Fibroblast of lung (primary cell): ENCODE measurements at regions not wholly inside any gene's neighbourhood (a gene's known extent, or its start where the extent isn't known, plus 50 kb on each side); places are given as distances from the start of the nearest gene placed in this dataset.

Experiments
- DNase-seq, 2 donors: peaks; one replicate each; pipeline versions ENCODE4 v3.0.0 to v3.0.0-alpha.2; 2010; ENCODE audit warnings: low read depth in 2 of 2
- H2AFZ ChIP-seq: 2 replicates; pipeline ENCODE4 v1.5.1; 2012; ENCODE audit warnings: low read length, control low read depth, inconsistent platforms
- H3K27ac ChIP-seq: 2 replicates; pipeline ENCODE4 v1.5.1; 2011; ENCODE audit warnings: low read length, control low read depth; ENCODE audit not compliant: insufficient read depth
- H3K27me3 ChIP-seq: 2 replicates; pipeline ENCODE4 v1.5.1; 2011; ENCODE audit warnings: mild to moderate bottlenecking, low read length; ENCODE audit not compliant: control insufficient read depth, insufficient read depth
- H3K36me3 ChIP-seq: 2 replicates; pipeline ENCODE4 v1.5.1; 2011; ENCODE audit warnings: low read length; ENCODE audit not compliant: control insufficient read depth, insufficient read depth
- H3K4me1 ChIP-seq: 2 replicates; pipeline ENCODE4 v1.5.1; 2011; ENCODE audit warnings: low read length; ENCODE audit not compliant: control insufficient read depth, insufficient read depth; ENCODE audit errors: extremely low read depth
- H3K4me2 ChIP-seq: 2 replicates; pipeline ENCODE4 v1.5.1; 2011; ENCODE audit warnings: low read length, control low read depth; ENCODE audit not compliant: insufficient read depth; ENCODE audit errors: extremely low read depth
- H3K4me3 ChIP-seq, 4 experiments: fragments of 200-600 bp in 1 of 4; sonication (generic) in 1 of 4; replicated peaks in 1 of 4; 2 replicates each; pipeline ENCODE4 v1.5.1; 2011 to 2016; ENCODE audit warnings: low read length in 4 of 4, low read depth in 3 of 4, mild to moderate bottlenecking in 3 of 4, control low read depth in 2 of 4, inconsistent platforms in 1 of 4, mixed read lengths in 1 of 4; ENCODE audit not compliant: insufficient read depth in 1 of 4; ENCODE audit errors: control extremely low read depth in 1 of 4
- H3K79me2 ChIP-seq: 2 replicates; pipeline ENCODE4 v1.5.1; 2012; ENCODE audit warnings: mild to moderate bottlenecking, low read length, inconsistent platforms; ENCODE audit not compliant: control insufficient read depth, insufficient read depth
- H3K9ac ChIP-seq: 2 replicates; pipeline ENCODE4 v1.5.1; 2011; ENCODE audit warnings: mild to moderate bottlenecking, low read length, control low read depth; ENCODE audit not compliant: insufficient read depth
- H3K9me3 ChIP-seq: 2 replicates; pipeline ENCODE4 v1.5.1; 2012; ENCODE audit warnings: low read depth, low read length; ENCODE audit not compliant: control insufficient read depth, insufficient read depth
- H4K20me1 ChIP-seq: 2 replicates; pipeline ENCODE4 v1.5.1; 2011; ENCODE audit warnings: low read length; ENCODE audit not compliant: control insufficient read depth, insufficient read depth; ENCODE audit errors: extremely low read depth
- EZH2 ChIP-seq: IDR thresholded peaks from 2 replicates; pipeline ENCODE4 v1.5.1; 2012; ENCODE audit warnings: low read length, control low read depth, mild to moderate bottlenecking; ENCODE audit errors: missing control alignments
- TF ChIP-seq, protein P1 (sequence below), 2 donors: IDR thresholded peaks in 1 of 2; conservative IDR thresholded peaks in 1 of 2; 1 replicate in 1 of 2; 2 replicates in 1 of 2; pipeline ENCODE4 v1.5.1; 2011 to 2012; ENCODE audit warnings: low read length in 2 of 2, control low read depth in 1 of 2, inconsistent platforms in 1 of 2, low read depth in 1 of 2, mild to moderate bottlenecking in 1 of 2

GRCh38 chr14:22382395-22382794 lies 206.6 kb downstream of the DAD1 start:
- Histone ChIP-seq H3K36me3 (no peaks in the 10 kb centered on the region), H3K4me1 (no peaks in the 10 kb centered on the region), H3K27me3 (no peaks in the 10 kb centered on the region), H3K27ac (no peak overlapping the region), H3K9ac (no peak overlapping the region), H3K9me3 (no peaks in the 10 kb centered on the region), H3K4me2 (no peak overlapping the region), H4K20me1 (no peaks in the 10 kb centered on the region), H3K4me3 (no peak overlapping the region), H3K79me2 (no peaks in the 10 kb centered on the region), H2AFZ (no peak overlapping the region)
- no peak for DNase-seq
- TF ChIP-seq, protein P1, sequence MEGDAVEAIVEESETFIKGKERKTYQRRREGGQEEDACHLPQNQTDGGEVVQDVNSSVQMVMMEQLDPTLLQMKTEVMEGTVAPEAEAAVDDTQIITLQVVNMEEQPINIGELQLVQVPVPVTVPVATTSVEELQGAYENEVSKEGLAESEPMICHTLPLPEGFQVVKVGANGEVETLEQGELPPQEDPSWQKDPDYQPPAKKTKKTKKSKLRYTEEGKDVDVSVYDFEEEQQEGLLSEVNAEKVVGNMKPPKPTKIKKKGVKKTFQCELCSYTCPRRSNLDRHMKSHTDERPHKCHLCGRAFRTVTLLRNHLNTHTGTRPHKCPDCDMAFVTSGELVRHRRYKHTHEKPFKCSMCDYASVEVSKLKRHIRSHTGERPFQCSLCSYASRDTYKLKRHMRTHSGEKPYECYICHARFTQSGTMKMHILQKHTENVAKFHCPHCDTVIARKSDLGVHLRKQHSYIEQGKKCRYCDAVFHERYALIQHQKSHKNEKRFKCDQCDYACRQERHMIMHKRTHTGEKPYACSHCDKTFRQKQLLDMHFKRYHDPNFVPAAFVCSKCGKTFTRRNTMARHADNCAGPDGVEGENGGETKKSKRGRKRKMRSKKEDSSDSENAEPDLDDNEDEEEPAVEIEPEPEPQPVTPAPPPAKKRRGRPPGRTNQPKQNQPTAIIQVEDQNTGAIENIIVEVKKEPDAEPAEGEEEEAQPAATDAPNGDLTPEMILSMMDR (conservative IDR thresholded peaks at IDR 0.05 in 1 of 2, IDR thresholded peaks at IDR 0.05 in 1 of 2; ENCODE audit: low read depth in 1 of 2, low read length in 2 of 2): no peak
- TF ChIP-seq EZH2: no peak

DNA sequence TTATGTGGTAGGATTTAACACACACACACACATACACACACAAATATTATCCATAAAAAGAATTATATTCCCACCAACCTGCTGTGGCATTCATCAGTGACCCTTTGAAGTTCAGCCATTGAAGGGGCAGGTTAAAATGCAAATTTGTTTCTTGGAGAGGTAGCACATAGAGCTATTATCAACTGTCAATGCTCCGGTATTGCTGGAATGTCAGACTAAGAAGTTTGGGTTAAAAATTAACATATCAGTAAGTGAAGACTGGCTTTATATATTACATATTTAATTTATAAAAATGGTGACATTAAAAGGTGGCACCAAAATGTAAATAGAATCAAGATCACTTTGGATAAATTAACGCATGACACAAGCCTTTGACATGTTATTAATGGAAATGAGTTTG lies 207.3 kb downstream of the DAD1 start:
- H3K9ac ChIP-seq: no peak overlapping the region
- H3K27ac ChIP-seq: no peak overlapping the region
- DNase-seq: no peak
- TF ChIP-seq, protein P1 (conservative IDR thresholded peaks at IDR 0.05 in 1 of 2, IDR thresholded peaks at IDR 0.05 in 1 of 2; ENCODE audit: low read depth in 1 of 2, low read length in 2 of 2): no peak
- no peak for TF ChIP-seq EZH2
- H4K20me1 ChIP-seq: no peaks in the 10 kb centered on the region
- H3K27me3 ChIP-seq: no peaks in the 10 kb centered on the region
- no peaks in the 10 kb centered on the region for H3K79me2 ChIP-seq
- H3K4me3 ChIP-seq: no peak overlapping the region
- H2AFZ ChIP-seq: no peak overlapping the region
- H3K4me1 ChIP-seq: no peaks in the 10 kb centered on the region
- H3K4me2 ChIP-seq: no peak overlapping the region
- H3K36me3 ChIP-seq: no peaks in the 10 kb centered on the region
- H3K9me3 ChIP-seq: no peaks in the 10 kb centered on the region

DNA sequence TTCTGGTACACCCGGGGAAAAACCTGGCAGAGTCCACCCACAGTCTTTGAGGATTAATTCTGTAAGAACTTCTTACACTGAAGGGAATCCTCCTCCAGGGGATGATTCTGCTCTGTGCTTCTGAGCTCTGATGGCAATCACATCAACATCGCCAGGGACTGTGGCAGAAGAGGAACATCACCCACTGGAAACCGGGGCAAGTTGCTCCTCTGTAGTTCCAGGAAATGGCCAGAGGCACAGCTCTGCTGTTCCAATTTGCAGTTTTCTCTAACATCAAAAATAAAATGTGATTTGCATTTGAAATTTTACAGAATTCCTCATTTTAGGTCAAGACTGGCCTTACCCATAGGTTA lies 207.6 kb downstream of the DAD1 start:
- Histone ChIP-seq H3K9me3 (no peaks in the 10 kb centered on the region), H2AFZ (no peak overlapping the region), H3K36me3 (no peaks in the 10 kb centered on the region), H3K4me1 (no peaks in the 10 kb centered on the region), H3K4me2 (no peak overlapping the region), H3K9ac (no peak overlapping the region), H3K79me2 (no peaks in the 10 kb centered on the region), H3K27me3 (no peaks in the 10 kb centered on the region), H4K20me1 (no peaks in the 10 kb centered on the region), H3K27ac (no peak overlapping the region), H3K4me3 (no peak overlapping the region)
- DNase-seq: no peak
- TF ChIP-seq, protein P1 (conservative IDR thresholded peaks at IDR 0.05 in 1 of 2, IDR thresholded peaks at IDR 0.05 in 1 of 2; ENCODE audit: low read depth in 1 of 2, low read length in 2 of 2): no peak
- TF ChIP-seq EZH2: no peak
